CD4-positive, alpha-beta T cell (primary cell): ENCODE measurements at regions not wholly inside any gene's neighbourhood (a gene's known extent, or its start where the extent isn't known, plus 50 kb on each side); places are given as distances from the start of the nearest gene placed in this dataset.

Experiments
- ATAC-seq: fragments of 200-7000 bp; cut with Tn5 transposase; one replicate; pipeline ENCODE4 v1.10.0; 2022; ENCODE audit warnings: mild to moderate bottlenecking; ENCODE audit not compliant: poor library complexity
- CTCF ChIA-PET: fragments of 350-600 bp; sonication (Branson Sonifier 250); formaldehyde crosslinking; loops from one replicate; lab custom pipeline; 2021; ENCODE audit warnings: antibody characterized with exemption, inconsistent platforms; lab: Charles Lee
- POLR2A ChIA-PET: fragments of 350-600 bp; sonication (Branson Sonifier 250); formaldehyde crosslinking; loops from one replicate; lab custom pipeline; 2021; ENCODE audit warnings: antibody characterized with exemption, inconsistent platforms; lab: Charles Lee
- DNase-seq, 14 experiments: peaks; one replicate each; pipeline ENCODE4 v3.0.0-alpha.2; 2013 to 2020; ENCODE audit warnings: mixed read lengths in 2 of 14
- H3K27ac ChIP-seq, 2 donors: one replicate each; pipeline versions ENCODE4 v1.5.1 to v1.7.0; 2013; ENCODE audit warnings: low read length in 2 of 2, low read depth in 1 of 2, mild to moderate bottlenecking in 1 of 2
- H3K27me3 ChIP-seq, 2 experiments: 1 replicate in 1 of 2; 2 replicates in 1 of 2; pipeline versions ENCODE4 v1.6.1 to v1.7.0; 2013; ENCODE audit warnings: low read length in 2 of 2, control low read depth in 1 of 2, mild to moderate bottlenecking in 1 of 2, moderate library complexity in 1 of 2; ENCODE audit not compliant: insufficient read depth in 2 of 2, control insufficient read depth in 1 of 2
- H3K36me3 ChIP-seq: one replicate; pipeline ENCODE4 v1.6.1; 2013; ENCODE audit warnings: low read length, control low read depth; ENCODE audit not compliant: insufficient read depth
- H3K4me1 ChIP-seq: one replicate; pipeline ENCODE4 v1.6.1; 2013; ENCODE audit warnings: low read length, control low read depth; ENCODE audit not compliant: insufficient read depth
- H3K4me3 ChIP-seq: one replicate; pipeline ENCODE4 v1.5.1; 2013; ENCODE audit warnings: mild to moderate bottlenecking, low read length, moderate library complexity
- H3K9me3 ChIP-seq, 2 experiments: 1 replicate in 1 of 2; 2 replicates in 1 of 2; pipeline versions ENCODE4 v1.6.1 to v1.7.0; 2013; ENCODE audit warnings: low read length in 2 of 2, mild to moderate bottlenecking in 2 of 2, control low read depth in 1 of 2, moderate library complexity in 1 of 2; ENCODE audit not compliant: control insufficient read depth in 1 of 2, insufficient read depth in 1 of 2
- H3K27ac Mint-ChIP-seq: one replicate; pipeline ENCODE4 v1.8.0; 2020; ENCODE audit warnings: mixed read lengths
- H3K27me3 Mint-ChIP-seq: one replicate; pipeline ENCODE4 v1.8.0; 2021; ENCODE audit warnings: mixed read lengths
- H3K36me3 Mint-ChIP-seq: one replicate; pipeline ENCODE4 v1.8.0; 2021; ENCODE audit warnings: low read depth, mixed read lengths
- H3K4me1 Mint-ChIP-seq: one replicate; pipeline ENCODE4 v1.8.0; 2021; ENCODE audit warnings: low read depth, mixed read lengths
- H3K4me3 Mint-ChIP-seq: one replicate; pipeline ENCODE4 v1.8.0; 2020; ENCODE audit warnings: mild to moderate bottlenecking, mixed read lengths
- H3K9me3 Mint-ChIP-seq: one replicate; pipeline ENCODE4 v1.8.0; 2020; ENCODE audit warnings: mixed read lengths
- intact Hi-C, 2 experiments: fragments of 100-400 bp; cut with DNase I in 1 of 2; cut with micrococcal nuclease in 1 of 2; formaldehyde crosslinking; loops; one replicate each; pipeline versions ENCODE4 v1.15.1 to v1.9.0; 2023 to 2025; cut with DNase I, micrococcal nuclease
- TF ChIP-seq, protein P1 (sequence below): fragments of 200-600 bp; IDR thresholded peaks from one replicate; pipeline ENCODE4 v1.8.0; 2022; ENCODE audit warnings: antibody characterized with exemption, mild to moderate bottlenecking

DNA sequence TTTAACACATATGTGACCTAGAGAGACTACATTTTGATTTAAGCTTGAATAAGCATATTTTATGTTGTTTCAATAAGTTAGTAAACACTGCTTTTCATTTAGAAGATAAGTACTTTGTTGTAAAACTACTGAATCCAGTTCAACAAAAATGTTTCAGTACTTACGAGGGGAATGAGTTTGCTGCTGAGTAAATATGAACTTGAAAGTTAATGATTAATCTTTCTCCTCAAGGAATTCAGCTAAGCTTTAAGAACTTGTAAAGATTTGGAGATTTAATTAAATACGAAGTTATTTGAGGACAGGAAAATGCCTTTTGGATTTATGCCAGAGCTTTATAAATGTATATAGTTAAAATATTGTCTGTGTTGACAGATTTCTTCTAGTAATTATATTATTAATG is 933.0 kb upstream of the LCORL start:
- Mint-ChIP-seq H3K9me3 (peaks cover 16% of the 10 kb centered on the region), H3K27me3 (no peaks in the 10 kb centered on the region), H3K36me3 (no peaks in the 10 kb centered on the region), H3K27ac (no peak overlapping the region), H3K4me1 (no peaks in the 10 kb centered on the region), H3K4me3 (no peak overlapping the region)
- no peak overlapping the region for H3K4me3 ChIP-seq
- no peaks in the 10 kb centered on the region for H3K9me3 ChIP-seq
- H3K27ac ChIP-seq, result no peak overlapping the region
- no peak for DNase-seq
- TF ChIP-seq, protein P1, sequence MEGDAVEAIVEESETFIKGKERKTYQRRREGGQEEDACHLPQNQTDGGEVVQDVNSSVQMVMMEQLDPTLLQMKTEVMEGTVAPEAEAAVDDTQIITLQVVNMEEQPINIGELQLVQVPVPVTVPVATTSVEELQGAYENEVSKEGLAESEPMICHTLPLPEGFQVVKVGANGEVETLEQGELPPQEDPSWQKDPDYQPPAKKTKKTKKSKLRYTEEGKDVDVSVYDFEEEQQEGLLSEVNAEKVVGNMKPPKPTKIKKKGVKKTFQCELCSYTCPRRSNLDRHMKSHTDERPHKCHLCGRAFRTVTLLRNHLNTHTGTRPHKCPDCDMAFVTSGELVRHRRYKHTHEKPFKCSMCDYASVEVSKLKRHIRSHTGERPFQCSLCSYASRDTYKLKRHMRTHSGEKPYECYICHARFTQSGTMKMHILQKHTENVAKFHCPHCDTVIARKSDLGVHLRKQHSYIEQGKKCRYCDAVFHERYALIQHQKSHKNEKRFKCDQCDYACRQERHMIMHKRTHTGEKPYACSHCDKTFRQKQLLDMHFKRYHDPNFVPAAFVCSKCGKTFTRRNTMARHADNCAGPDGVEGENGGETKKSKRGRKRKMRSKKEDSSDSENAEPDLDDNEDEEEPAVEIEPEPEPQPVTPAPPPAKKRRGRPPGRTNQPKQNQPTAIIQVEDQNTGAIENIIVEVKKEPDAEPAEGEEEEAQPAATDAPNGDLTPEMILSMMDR, result no peak
- ChIA-PET POLR2A (interaction anchor here (0.6 kb wide), 1 partner anchor 618 kb away, joined by 4 read pairs; no protein-coding TSS in a partner anchor), CTCF (no interaction called here)
- no peaks in the 10 kb centered on the region for H3K27me3 ChIP-seq
- no peaks in the 10 kb centered on the region for H3K36me3 ChIP-seq
- intact Hi-C loops, result no loop called here
- no peaks in the 10 kb centered on the region for H3K4me1 ChIP-seq
- ATAC-seq, result no peak

DNA sequence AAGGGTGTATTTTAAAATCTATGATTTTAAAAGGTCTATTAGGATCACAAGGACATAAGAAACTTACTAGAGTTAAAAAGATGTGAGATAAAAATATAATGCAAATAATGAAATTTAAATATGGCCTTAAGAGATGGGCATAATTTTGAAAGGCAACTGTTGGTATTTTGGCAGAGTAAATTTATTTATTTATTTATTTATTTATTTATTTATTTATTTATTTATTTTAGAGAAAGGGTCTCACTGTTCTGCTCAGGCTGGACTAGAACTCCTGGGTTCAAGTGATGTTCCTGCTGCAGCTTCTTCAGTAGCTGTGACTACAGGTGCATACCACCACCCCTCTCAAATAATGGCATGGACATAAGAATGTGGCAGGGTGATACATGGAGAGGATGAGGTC is 932.1 kb upstream of the LCORL start:
- POLR2A ChIA-PET, result interaction anchor here (0.6 kb wide), 1 partner anchor 617 kb away, joined by 4 read pairs; no protein-coding TSS in a partner anchor

DNA sequence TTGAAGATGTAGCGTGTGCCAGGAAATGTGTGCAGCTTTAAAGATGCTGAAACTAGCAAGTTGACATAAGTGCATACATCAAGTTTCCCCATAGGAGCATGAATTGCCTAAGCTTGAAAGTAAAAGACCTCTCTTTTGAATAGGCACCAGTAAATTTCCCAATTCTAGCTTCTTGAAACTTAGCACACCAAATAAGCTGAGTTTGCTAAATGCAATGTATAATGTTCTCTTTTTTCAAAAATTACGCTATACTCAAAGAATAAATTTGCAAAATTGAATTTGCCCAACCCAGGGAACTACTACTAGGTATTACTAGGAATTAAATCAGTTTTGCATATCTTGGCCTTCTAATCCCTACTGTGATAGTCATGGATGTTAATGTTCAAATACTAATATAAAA is 923.9 kb upstream of the LCORL start:
- peaks cover 17% of the 10 kb centered on the region for H3K9me3 Mint-ChIP-seq
- intact Hi-C loops, result no loop called here
- Histone ChIP-seq H3K27ac (no peak overlapping the region), H3K4me1 (no peaks in the 10 kb centered on the region), H3K36me3 (no peaks in the 10 kb centered on the region), H3K4me3 (no peak overlapping the region), H3K27me3 (no peaks in the 10 kb centered on the region), H3K9me3 (peaks cover 0 to 4% of the 10 kb centered on the region in 2 experiments)
- no peaks in the 10 kb centered on the region for H3K4me1 Mint-ChIP-seq
- no peak overlapping the region for H3K27ac Mint-ChIP-seq
- H3K4me3 Mint-ChIP-seq, result no peak overlapping the region
- no peak for ATAC-seq
- TF ChIP-seq, protein P1, result no peak
- DNase-seq, result no peak
- H3K27me3 Mint-ChIP-seq, result no peaks in the 10 kb centered on the region
- CTCF ChIA-PET, result no interaction called here
- no peaks in the 10 kb centered on the region for H3K36me3 Mint-ChIP-seq
- POLR2A ChIA-PET, result no interaction called here

More for the DNA sequence above, 932.1 kb upstream of the LCORL start:
- no peaks in the 10 kb centered on the region for H3K27me3 ChIP-seq
- intact Hi-C loops, result no loop called here
- ATAC-seq (no peak), DNase-seq (no peak)
- no peaks in the 10 kb centered on the region for H3K9me3 ChIP-seq
- CTCF ChIA-PET, result no interaction called here
- H3K36me3 ChIP-seq, result no peaks in the 10 kb centered on the region
- H3K9me3 Mint-ChIP-seq, result peaks cover 14% of the 10 kb centered on the region
- no peak overlapping the region for H3K27ac Mint-ChIP-seq
- H3K4me1 Mint-ChIP-seq, result no peaks in the 10 kb centered on the region
- no peaks in the 10 kb centered on the region for H3K27me3 Mint-ChIP-seq
- TF ChIP-seq, protein P1, result no peak
- H3K36me3 Mint-ChIP-seq, result no peaks in the 10 kb centered on the region
- H3K4me1 ChIP-seq, result no peaks in the 10 kb centered on the region
- no peak overlapping the region for H3K4me3 Mint-ChIP-seq
- H3K4me3 ChIP-seq, result no peak overlapping the region
- no peak overlapping the region for H3K27ac ChIP-seq
